GM23248 (cell line): ENCODE measurements at regions not wholly inside any gene's neighbourhood (a gene's known extent, or its start where the extent isn't known, plus 50 kb on each side); places are given as distances from the start of the nearest gene placed in this dataset.

Experiments used
- EZH2 ChIP-seq: fragments of 200-600 bp; sonication (generic); IDR thresholded peaks from 2 replicates; pipeline ENCODE4 v1.6.1; 2018; ENCODE audit warnings: antibody characterized with exemption, mild to moderate bottlenecking; ENCODE audit not compliant: insufficient read depth, poor library complexity, severe bottlenecking
- EZH2phosphoT487 ChIP-seq: fragments of 200-600 bp; sonication (generic); IDR thresholded peaks from 2 replicates; pipeline ENCODE4 v1.6.1; 2018; ENCODE audit warnings: antibody characterized with exemption, moderate library complexity, mild to moderate bottlenecking, low read depth; ENCODE audit not compliant: insufficient read depth

DNA sequence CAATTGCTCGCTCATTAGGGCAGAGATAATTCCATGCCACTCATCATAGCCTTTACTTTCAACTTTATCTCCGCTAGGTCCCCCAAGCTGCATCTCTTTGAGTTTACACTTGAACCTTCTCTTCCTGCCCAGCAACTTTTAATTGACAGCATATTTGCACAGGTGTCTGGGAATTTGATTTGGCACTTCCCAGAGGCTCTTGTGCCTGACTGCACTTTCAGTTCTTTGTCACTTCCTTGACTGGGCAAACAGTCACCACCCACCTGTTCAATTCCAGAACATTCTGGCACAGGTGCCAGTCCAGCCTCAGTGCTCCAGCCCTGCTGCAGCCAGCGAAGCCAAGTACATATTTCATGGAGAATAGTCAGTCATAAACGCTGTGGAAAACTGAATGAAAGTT, 110.1 kb upstream of the LRIG3 start:
- TF ChIP-seq EZH2phosphoT487 (no peak), EZH2 (no peak)
